Ectodermal cell (in vitro differentiated cells): ENCODE measurements at regions not wholly inside any gene's neighbourhood (a gene's known extent, or its start where the extent isn't known, plus 50 kb on each side); places are given as distances from the start of the nearest gene placed in this dataset.

Experiments
- H3K27ac ChIP-seq: 2 replicates; pipeline ENCODE4 v1.7.0; 2013; ENCODE audit warnings: mild to moderate bottlenecking, low read depth, low read length; ENCODE audit not compliant: insufficient read depth, poor library complexity, severe bottlenecking
- H3K27me3 ChIP-seq: 2 replicates; pipeline ENCODE4 v1.7.0; 2013; ENCODE audit warnings: mild to moderate bottlenecking, low read length; ENCODE audit not compliant: insufficient read depth, control insufficient read depth, poor library complexity, severe bottlenecking
- H3K36me3 ChIP-seq: one replicate; pipeline ENCODE4 v1.7.0; 2013; ENCODE audit warnings: low read length; ENCODE audit not compliant: control insufficient read depth, insufficient read depth
- H3K4me1 ChIP-seq: one replicate; pipeline ENCODE4 v1.7.0; 2013; ENCODE audit warnings: low read length; ENCODE audit not compliant: control insufficient read depth, insufficient read depth
- H3K4me3 ChIP-seq: 2 replicates; pipeline ENCODE4 v1.7.0; 2013; ENCODE audit warnings: low read depth, low read length, control low read depth; ENCODE audit not compliant: insufficient read depth
- H3K9me3 ChIP-seq: 2 replicates; pipeline ENCODE4 v1.7.0; 2013; ENCODE audit warnings: mild to moderate bottlenecking, low read length, moderate library complexity; ENCODE audit not compliant: control insufficient read depth
- WGBS, 2 experiments: methylation state at CpG; one replicate each; pipeline ENCODE4 v1.1.7; 2013; ENCODE audit warnings: missing lambda C conversion rate in 2 of 2; 5-methylcytosine and 5-hydroxymethylcytosine counted together

DNA sequence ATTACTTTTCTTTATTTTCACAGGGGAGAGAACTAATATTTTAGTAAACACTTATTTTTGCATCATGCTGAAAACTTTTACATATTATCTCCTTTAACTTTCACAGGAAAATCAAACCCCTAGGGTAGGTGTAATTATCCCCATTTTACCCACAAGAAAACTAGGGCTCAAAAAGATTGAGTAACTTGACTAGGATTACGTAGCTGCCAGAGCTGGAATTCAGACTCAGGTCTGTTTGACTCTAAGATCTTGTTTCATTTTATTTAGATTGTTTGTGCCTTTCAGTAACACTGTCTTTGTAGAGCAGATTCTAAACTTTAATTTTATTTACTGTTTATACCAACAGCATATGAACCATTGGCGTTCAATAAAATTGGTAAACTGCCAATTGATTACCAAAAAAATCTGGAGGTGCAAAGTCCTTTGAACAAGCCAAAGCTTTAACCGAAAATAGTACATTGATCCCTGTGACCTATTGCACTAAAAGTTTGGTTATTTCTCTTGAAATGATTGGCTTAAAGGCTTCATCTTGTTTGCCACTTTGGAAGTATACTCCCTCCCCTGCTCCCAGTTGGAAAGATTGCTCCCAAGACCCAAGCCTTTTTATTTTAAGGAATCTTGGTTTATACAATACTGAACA lies 71.0 kb upstream of the WDR26 start:
- H3K27ac ChIP-seq: no peak overlapping the region
- no peaks in the 10 kb centered on the region for H3K9me3 ChIP-seq
- no peaks in the 10 kb centered on the region for H3K36me3 ChIP-seq
- peaks cover 22% of the 10 kb centered on the region for H3K4me1 ChIP-seq
- H3K27me3 ChIP-seq: no peaks in the 10 kb centered on the region
- WGBS, 2 experiments: 90 to 92% methylated on average over 3 of the region's 3 CpGs
- H3K4me3 ChIP-seq: no peak overlapping the region

DNA sequence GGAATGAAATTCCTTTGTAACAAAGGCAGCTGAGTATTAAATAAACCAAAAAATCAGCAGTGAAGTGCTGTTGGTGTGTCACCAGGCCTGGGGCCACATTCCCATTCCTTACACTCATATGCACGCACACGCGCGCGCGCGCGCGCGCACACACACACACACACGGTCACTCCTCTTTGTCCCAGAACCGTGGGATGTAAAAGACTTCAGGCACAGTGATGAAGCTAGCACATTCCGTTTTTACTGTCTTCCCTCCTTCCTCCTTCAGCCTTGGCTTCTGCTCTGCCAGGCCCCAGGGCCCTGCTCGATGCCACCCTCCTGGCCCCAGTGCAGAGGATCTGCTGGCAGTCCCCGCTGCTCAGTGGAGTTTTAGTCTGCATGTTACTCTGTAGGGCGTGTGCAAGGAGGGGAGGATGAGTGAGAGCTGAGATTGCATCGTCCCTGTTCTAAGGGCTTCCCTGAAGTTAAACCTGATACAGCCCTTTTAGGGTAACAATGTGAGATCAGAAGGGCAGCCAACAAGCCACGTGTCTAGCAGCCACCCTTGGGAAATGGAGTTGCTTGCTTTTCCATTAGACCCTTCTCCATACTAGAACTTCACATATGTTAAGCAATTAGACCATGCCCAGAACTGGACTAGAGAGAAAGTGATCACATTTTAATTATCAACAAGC lies 71.7 kb upstream of the WDR26 start:
- WGBS, 2 experiments: 78 to 80% methylated on average over 18 of the region's 18 CpGs
- Histone ChIP-seq H3K36me3 (no peaks in the 10 kb centered on the region), H3K27me3 (no peaks in the 10 kb centered on the region), H3K27ac (no peak overlapping the region), H3K4me1 (peaks cover 19% of the 10 kb centered on the region), H3K9me3 (no peaks in the 10 kb centered on the region), H3K4me3 (no peak overlapping the region)

DNA sequence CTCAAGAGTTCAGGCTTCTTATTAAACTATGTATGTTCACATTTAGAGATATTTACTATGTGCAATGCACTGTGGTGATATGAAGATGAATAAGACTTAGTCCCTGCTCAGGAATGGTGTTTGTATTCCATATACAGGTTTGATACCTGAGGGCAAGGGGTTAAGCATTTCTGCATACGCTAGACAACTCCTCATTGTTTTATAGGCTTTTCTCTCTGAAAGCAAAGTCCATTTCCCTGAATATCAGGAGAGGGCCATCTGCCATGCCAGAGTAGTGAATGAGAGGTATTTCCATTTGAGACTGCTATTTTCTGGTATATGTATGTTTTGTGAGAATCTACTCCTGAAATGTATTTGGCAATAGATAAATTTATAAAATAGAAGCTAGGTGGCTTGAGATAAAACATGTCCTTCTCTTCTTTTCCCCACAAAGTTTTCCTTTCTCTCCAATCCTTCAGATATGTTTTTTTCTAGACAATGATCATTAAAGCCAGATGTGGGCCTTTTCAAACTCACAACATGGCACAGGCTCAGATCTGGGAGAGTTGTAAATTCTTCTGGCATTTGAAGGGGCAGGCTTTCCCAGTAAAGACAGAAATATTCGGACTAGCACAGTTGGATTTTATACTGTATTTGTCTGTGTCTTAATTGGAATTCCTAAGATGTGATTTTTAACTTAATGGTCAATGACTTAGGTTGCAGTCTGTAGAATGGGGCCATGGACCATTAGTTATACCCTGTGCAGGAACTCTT lies 73.3 kb upstream of the WDR26 start:
- Histone ChIP-seq H3K27ac (no peak overlapping the region), H3K9me3 (no peaks in the 10 kb centered on the region), H3K4me3 (no peak overlapping the region), H3K27me3 (no peaks in the 10 kb centered on the region), H3K36me3 (no peaks in the 10 kb centered on the region), H3K4me1 (peaks cover 8% of the 10 kb centered on the region)
- WGBS, 2 experiments: 93 to 94% methylated on average over 2 of the region's 2 CpGs

DNA sequence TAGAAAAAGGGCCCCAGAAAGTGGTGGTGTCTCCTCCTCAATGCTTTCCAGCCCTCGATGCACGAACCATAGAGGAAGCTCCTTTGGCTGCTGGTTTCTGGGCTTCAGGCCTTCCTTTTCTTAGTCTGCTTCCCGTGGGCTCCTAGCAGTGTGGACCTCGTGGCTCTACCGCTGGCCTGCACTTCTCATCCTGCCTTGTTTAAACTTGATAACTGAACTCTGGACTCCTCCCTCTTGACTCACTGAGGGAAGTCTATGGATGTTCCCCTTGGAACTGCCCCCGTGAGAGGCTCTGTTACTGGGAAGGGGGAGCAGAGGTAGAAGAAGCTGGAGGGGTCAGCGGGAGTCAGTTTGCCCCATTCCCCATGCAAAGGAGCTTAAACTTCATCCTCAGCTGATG lies 75.3 kb upstream of the WDR26 start:
- WGBS, 2 experiments: 87 to 90% methylated on average over 7 of the region's 7 CpGs
- H3K9me3 ChIP-seq: no peaks in the 10 kb centered on the region
- peaks cover 5% of the 10 kb centered on the region for H3K4me1 ChIP-seq
- no peaks in the 10 kb centered on the region for H3K36me3 ChIP-seq
- H3K27me3 ChIP-seq: no peaks in the 10 kb centered on the region
- no peak overlapping the region for H3K4me3 ChIP-seq
- no peak overlapping the region for H3K27ac ChIP-seq

DNA sequence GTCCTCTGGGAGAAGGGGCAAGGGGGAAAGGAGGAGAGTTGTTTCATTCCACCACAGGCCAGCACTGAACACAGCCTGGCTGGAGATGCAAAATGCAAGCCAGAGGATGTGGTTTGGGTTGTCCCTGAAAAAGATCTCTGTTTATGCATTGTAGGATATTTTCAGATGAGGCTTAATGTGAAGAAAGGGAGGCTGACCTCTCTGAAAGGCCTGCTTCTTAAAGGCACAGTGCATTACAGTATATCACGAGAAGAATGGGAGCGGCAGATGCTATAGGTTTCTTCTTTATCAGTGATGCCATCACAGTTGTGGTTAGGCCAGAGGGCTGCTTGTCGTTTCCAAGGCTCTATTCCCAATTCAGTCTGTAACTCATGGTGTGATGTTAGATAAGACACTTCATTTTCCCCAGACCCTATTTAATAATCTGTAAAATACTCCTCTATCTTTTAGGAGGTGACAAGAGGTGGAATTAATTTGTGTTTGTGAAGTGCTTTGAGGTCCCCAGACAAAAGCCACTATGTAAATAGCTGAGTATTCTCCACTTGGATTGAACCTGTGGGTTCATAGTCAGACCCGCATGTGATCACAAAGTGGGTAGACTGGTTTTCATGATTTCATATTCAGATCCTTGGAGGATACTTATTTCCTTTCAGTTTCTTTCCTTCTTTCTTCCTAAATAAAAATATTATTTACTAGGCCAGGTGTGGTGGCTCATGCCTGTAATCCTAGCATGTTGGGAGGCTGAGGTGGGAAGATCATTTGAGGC lies 76.5 kb upstream of the WDR26 start:
- H3K36me3 ChIP-seq: no peaks in the 10 kb centered on the region
- peaks cover 5% of the 10 kb centered on the region for H3K4me1 ChIP-seq
- H3K27ac ChIP-seq: no peak overlapping the region
- no peaks in the 10 kb centered on the region for H3K27me3 ChIP-seq
- WGBS, 2 experiments: 81 to 91% methylated on average over 4 of the region's 4 CpGs
- no peak overlapping the region for H3K4me3 ChIP-seq
- H3K9me3 ChIP-seq: no peaks in the 10 kb centered on the region

DNA sequence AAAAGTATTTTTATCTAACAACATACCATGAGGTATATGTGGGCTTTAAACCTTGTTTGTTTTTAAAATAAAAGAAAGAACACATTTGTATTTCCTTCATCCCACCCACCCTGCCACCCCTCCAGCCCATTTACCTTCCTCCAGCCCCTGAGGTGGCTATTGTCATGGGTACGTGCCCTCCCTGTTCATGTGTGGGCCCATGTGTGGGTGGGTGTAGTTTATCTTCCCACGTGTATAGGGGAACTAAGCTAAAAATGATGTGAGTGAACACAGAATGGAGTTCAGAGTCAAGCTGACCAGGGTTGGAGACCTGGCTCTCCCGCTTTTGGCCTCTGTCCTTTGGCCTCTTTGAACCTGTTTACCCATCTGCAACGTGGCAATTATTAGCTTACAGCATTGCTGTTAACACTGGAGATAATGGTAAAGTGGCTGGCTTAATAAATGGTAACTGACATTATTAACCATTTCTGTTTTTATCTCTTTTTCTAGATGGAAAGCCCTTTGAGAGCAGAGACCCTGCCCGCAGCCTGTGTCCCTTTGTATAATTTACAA lies 78.1 kb upstream of the WDR26 start:
- no peaks in the 10 kb centered on the region for H3K36me3 ChIP-seq
- no peak overlapping the region for H3K27ac ChIP-seq
- no peak overlapping the region for H3K4me3 ChIP-seq
- H3K27me3 ChIP-seq: no peaks in the 10 kb centered on the region
- H3K4me1 ChIP-seq: no peaks in the 10 kb centered on the region
- H3K9me3 ChIP-seq: no peaks in the 10 kb centered on the region
- WGBS, 2 experiments: 82 to 84% methylated on average over 5 of the region's 5 CpGs

DNA sequence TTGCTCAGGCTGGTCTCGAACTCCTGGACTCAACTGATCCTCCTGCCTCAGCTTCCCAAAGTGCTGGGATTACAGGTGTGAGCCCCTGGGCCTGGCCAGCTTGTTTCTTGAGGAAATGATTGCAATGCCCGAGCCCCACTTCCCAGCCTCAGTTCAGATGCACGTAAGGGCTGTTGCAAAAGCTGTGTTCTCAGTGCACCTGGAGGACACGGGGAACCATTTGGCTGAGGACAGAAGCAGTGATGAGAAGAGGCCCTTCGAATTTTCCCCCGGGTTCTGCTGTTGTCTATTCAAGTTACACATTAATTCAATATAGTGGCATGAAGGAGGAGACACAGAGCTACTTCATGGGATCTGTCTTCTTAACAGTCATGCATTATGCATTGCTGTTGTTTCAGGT lies 78.8 kb upstream of the WDR26 start:
- Histone ChIP-seq H3K9me3 (no peaks in the 10 kb centered on the region), H3K27me3 (no peaks in the 10 kb centered on the region), H3K36me3 (no peaks in the 10 kb centered on the region), H3K4me1 (no peaks in the 10 kb centered on the region), H3K4me3 (no peak overlapping the region), H3K27ac (no peak overlapping the region)
- WGBS, 2 experiments: 68 to 79% methylated on average over 6 of the region's 6 CpGs

DNA sequence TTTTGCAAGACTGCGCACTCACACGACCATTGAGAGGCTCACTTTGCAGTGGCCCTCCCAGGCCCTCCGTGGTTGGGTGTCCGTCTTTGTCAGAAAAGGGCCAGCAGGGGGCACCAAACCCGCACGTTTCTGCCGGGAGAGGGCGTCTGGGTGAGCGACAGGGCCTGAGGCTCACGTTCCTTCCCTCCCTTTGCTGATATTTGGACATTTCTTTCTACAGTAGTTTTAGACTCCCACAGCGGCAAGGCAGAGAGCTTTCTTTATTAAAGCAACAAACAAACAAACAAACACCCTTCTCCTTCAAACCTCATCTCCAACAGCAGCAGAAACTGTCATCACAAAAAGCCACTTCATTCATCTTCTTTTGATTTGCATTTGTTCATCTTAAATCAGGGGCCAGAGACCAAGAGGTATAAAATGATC lies 79.2 kb upstream of the WDR26 start:
- Histone ChIP-seq H3K27ac (no peak overlapping the region), H3K4me3 (no peak overlapping the region), H3K36me3 (no peaks in the 10 kb centered on the region), H3K9me3 (no peaks in the 10 kb centered on the region), H3K27me3 (no peaks in the 10 kb centered on the region), H3K4me1 (no peaks in the 10 kb centered on the region)
- 8 to 9% methylated on average over 11 of the region's 11 CpGs for WGBS, 2 experiments

DNA sequence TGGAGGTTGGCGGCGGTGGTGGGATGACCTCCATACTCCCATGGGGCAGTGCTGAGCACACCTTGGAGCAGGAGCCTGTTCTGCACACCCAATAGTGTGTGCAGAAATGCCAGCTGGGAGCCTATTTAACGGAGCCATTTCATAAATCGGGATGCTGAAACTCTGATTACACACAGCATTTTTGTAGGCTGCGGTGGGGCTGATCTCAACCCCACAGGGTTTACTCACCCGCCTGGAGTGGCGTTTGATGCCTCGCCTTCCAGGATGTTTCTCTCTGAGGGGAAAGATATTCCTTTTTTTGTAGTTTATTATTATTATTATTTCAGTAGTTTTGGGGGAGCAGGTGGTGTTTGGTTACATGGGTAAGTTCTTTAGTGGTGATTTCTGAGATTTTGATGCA lies 82.6 kb upstream of the WDR26 start:
- H3K27ac ChIP-seq: no peak overlapping the region
- no peaks in the 10 kb centered on the region for H3K4me1 ChIP-seq
- no peak overlapping the region for H3K4me3 ChIP-seq
- no peaks in the 10 kb centered on the region for H3K9me3 ChIP-seq
- WGBS, 2 experiments: 96% methylated on average over 6 to 8 of the region's 8 CpGs
- no peaks in the 10 kb centered on the region for H3K27me3 ChIP-seq
- H3K36me3 ChIP-seq: no peaks in the 10 kb centered on the region
